GM18508 (cell line): ENCODE measurements at regions not wholly inside any gene's neighbourhood (a gene's known extent, or its start where the extent isn't known, plus 50 kb on each side); places are given as distances from the start of the nearest gene placed in this dataset.
"Not testable (repeated sequence)": the region's sequence is repeated elsewhere in the genome, so short reads cannot be mapped to it uniquely, and the experiment has no call there.

Experiments
- ATAC-seq: cut with Tn5 transposase; IDR thresholded peaks from one replicate; pipeline ENCODE4 v1.9.1; 2021; ENCODE audit warnings: moderate number of reproducible peaks; ENCODE audit not compliant: insufficient read depth, unreplicated experiment

DNA sequence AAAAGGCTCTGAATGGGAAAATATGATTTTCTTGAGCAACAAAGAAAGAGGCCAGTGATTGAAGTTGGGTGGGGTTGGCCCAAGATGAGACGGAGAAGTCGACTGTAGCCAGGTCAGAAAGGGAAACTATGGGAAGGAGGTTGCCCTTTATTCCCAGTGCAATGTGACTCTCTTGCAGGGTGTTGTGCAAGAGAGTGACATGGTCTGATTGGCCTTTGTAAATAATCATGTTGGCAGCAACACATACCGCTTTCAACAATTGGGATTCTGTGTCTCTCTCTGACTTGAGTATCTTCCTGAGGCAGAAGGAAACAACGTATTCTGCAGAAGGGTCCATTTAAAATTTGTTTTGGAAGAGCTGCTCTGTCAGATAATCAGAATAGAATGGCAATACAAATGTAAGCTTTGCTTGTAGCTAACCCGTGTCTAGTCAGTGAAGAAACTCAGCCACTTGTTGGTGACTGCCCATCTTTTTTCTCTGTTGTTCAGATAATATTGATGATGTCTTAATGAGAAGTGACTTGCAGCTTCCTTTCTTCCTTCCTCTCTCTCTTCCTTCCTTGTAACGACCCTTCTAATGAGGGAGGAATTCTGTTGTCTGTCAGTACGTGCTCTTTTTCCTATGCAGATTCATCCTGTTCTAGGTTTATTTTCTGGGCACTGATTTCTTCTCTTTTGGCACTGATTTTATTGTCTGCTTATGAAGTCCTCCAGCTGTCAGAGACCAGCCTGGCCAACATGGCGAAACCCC lies 311.0 kb upstream of the FAM98A start:
- no peak for ATAC-seq

DNA sequence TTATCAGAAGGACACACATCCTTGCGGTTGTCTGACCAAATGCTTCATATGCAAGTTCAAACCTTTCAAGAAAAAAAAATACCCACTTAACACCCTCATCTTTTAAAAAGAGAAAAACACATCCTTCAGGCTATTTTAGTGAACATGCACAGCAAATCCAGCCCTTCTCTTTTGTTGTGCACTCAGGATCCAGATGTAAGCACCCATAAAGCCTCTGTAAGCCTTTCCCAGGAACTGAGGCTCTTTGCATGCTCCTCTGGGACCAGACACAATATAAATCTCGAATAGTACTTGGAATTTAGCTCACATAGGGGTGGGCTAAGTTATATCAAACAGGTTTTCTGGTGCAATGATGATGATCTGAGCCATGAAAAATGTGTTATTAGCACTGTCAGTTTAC lies 308.8 kb upstream of the FAM98A start:
- ATAC-seq, result no peak

DNA sequence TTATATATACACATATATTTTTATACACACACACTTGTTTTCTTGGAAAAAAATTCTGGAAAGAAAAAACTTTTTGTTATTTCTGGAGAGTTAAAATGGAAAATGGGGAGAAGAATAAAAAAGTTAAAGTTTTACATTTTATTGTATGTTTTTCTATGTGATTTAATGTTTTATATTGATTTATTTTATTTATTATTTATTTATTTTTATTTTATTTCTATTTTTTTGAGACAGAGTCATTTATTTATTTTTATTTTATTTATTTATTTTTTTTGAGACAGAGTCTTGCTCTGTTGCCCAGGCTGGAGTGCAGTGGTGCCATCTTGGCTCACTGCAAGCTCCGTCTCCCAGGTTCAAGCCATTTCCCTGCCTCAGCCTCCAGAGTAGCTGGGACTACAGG lies 307.0 kb upstream of the FAM98A start:
- not testable (repeated sequence) for ATAC-seq

DNA sequence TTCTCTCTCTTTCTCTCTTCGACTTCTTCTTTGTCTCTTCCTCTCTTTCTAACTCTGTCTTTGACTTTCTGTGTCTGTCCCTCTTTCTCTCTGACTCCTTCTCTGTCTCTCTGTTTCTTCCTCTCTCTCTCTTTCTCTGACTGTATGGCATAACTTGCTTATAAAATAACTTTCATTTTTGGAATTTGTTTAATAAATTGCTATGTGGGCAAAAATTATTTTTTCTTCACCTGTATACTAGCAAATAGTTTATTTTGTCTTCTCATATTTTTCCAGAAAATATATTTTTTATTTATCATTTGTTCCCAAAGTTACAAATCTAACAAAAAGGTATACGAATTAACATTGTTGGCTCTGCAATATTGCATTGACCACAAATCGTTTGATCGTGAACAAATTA lies 305.7 kb upstream of the FAM98A start:
- no peak for ATAC-seq

DNA sequence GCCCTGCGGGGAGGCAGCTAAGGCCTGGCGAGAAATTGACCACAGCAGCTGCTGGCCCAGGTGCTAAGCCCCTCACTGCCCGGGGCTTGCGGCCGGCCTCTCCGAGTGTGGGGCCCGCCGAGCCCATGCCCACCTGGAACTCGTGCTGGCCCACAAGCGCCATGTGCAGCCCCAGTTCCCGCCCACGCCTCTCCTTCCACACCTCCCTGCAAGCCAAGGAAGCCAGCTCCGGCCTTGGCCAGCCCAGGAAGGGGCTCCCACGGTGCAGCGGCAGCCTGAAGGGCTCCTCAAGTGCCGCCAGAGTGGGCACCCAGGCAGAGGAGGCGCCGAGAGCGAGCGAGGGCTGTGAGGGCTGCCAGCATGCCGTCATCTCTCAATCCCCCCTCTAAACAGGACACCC lies 304.6 kb upstream of the FAM98A start:
- ATAC-seq, result no peak

DNA sequence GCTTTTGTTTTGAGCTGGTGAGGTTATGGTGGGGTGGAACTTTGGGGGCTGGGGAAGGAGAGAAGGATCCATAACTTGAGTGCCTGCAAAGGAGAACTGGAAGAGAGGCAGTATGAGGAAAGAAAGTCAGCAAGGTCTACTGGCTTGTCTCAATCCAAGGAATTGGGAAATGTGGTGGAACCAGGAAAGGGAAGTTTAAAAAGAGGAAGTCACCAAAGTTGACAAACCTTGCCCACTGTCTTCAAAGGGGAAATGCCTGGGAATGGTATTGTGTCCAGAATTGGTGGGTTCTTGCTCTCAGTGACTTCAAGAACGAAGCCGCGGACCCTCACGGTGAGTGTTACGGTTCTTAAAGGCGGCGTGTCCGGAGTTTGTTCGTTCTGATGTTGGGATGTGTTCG lies 304.1 kb upstream of the FAM98A start:
- ATAC-seq, result no peak

DNA sequence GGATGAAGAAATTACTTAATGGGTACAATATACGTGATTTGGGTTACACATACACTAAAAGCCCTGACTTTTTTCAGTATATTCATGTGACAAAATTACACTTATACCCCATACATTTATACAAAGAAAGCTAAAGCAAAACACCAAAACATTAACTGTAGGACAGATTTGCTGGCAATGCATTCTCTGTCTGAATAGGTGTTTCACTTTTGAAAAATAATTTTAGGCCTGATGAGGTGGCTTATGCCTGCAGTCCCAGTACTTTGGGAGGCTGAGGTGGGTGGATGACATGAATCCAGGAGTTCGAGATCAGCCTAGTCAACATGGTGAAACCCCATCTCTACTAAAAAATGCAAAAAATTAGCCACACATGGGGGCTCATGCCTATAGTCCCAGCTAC lies 301.5 kb upstream of the FAM98A start:
- ATAC-seq, result no peak

DNA sequence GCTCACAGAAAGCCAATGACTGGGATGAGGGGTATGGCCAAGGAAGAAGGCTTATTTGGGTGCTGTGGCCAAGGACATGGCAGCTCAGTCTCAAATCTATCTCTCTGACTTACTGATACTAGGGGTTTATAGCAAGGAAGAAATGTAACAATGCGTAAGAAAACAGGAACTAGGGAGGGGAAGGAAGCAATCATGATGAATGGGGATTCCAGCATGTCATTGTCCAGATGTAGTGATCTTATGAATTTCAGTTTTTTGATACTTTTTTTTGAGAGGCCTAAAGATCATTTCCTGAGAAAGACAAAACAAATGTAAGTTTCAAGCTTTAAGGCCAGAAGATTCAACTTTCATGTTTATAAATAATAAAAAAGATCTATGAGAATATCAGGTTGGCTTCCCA lies 298.6 kb upstream of the FAM98A start:
- no peak for ATAC-seq

DNA sequence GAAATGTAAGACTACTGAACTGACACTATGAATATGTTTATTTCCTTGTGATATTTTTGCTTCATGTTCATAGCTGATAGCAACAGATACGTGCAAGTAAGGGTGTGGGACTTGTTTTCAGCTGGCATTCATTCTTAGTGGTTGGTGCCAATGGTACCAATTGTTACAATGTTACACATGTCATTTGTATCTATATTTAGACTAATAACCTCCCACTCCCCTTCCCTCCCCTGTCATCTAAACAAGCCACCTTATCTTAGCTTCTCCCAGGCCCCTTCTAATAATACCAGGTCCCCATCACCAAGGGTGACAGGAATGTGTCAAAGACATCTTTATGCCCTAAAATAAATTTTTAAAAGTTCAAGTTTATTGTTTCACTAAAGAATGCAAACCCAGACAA lies 294.7 kb upstream of the FAM98A start:
- no peak for ATAC-seq

DNA sequence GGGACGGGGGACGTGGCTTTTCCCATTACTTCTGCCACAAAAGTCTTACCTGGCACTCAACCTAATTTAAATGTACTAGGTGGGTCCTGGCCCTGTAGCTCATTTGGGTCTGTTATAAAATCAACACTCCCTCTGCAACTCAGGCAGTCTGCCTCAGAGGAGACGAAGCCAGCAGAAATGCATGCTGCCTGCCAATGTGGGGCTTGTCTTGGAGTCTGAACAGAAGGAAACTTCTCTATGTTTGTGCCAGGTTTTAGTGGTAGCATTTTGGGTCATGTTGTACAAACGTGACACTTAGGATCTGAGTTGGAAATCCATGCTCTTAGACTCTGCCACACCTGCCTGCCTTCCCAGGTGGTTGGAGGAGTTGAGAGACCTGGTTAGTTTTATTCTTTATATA lies 292.5 kb upstream of the FAM98A start:
- no peak for ATAC-seq

DNA sequence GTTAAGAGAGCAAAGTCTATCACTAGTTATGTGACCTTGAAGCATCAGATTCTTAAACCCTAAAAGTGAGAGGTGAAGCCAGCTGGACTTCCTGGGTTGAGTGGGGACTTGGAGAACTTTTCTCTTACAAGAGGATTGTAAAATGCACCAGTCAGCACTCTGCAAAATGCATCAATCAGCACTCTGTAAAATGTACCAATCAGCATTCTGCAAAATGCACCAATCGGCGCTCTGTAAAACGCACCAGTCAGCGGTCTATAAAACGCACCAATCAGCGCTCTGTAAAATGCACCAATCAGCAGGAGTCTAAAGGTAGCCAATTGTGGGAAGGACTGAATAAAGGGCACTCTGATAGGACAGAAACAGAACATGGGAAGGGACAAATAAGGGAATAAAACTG lies 291.6 kb upstream of the FAM98A start:
- ATAC-seq, result no peak

DNA sequence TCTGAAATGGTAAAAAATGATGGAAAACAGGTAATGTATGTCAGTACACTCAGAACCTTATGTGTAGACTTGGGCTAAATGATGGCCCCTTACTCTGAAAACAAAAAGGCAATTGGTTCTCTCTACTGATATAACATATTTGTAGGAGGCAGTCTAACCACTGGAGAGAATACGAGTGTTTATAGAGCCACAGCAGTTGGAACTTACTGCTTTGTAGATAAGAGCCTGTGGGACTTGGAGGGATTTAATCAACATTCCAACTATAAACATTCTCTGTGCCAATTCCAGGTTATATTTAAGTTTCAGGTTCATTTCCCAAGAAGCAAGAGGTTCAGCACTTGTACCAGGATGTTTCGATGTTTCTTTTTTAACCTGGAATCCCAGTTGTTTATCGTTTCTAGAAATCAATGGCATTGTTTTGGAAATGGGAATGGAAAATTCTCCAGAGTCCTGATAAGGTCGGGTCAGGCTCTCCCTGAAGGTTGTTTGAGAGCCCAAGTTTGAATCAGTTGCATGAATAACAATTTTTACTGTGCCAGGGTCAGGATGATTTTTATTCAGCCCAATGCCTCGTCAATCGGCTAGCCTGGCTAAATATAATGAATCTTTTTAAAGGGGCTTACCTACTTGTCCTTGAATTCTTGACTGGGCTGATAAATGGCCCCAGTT lies 278.4 kb upstream of the FAM98A start:
- ATAC-seq, result no peak

DNA sequence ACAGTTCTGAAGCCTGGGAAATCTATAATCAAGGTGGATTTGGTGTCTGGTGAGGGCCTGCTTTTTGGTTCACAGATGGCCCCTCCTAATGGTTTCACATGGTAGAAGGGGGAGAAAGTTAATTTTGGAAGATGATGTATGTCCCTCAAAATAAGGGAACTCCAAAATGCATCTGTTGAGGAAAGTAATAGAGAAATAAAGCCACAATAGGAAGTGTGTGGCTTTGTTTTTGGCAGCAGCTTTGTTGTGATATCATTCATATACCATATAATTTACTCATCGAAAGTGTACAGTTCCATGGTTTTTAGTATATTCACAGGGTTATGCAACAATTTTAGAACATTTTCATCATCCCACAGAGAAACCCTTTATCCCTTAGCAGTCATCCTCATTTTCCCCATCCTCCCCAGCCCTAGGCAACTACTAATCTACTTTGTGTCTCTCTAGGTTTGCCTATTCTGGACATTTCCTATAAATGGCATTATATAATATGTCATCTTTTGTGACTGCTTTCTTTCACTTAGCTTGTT lies 274.0 kb upstream of the FAM98A start:
- no peak for ATAC-seq

DNA sequence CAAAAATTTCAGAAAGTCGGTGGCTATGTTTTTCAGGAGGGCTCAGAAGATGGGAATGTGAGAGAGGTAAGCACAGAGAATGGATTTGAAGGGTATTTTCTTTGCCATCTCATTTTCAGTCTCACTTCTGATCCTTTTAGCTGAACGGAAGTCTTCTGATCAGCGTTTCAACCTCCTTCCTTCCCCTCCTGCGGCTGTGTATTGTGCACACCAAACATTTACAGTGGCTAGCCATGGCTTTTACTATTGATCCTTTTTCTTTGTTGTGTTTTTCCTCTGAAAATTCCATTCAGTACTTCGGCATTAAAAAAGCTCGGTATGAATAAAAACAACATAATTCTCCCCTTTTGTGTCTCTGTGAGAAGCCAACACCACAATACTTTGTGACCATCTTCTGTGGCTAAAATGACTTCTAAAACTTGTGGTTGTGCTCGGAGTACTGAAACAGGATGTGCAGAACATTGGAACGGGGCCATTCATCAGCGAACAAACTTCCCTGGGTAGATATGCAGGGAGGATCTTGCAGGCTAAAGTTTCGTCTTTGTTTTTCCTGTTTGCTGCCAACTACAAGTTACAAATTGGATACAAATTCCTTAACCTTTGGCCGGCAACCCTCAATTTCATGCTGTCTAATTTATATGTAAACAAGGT lies 260.8 kb upstream of the FAM98A start:
- no peak for ATAC-seq

DNA sequence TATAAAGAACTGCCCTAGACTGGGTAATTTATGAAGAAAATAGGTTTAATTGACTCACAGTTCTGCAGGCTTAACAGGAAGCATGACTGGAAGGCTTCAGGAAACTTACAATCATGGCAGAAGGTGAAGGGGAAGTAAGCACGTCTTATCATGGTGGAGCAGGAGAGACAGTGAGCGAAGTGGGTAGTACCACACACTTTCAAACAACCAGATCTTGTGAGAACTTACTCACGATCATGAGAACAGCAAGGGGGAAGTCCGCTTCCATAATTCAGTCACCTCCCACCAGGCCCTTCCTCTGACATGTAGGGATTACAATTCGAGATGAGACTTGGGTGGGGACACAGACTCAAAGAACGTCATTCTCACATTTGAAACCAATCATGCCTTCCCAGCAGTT lies 260.1 kb upstream of the FAM98A start:
- ATAC-seq, result no peak

DNA sequence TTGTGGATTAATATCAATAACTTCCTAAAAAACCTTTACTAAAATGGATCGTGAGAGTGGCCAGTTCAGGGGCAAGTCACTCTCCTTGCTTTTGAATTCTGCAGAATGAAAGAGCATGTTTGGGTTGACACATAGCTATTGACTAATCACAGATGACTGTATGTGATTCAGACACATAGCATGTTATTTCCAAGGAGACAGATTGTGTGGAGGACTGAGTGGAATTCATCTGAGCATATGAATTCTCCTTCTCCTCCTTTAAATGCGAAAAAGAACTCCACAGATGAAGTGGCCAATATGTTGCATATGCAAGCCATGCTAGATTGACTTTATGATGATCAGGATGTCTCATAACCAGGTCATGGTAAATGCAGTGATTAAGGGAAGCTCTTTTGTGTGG lies 249.4 kb upstream of the FAM98A start:
- ATAC-seq, result no peak

DNA sequence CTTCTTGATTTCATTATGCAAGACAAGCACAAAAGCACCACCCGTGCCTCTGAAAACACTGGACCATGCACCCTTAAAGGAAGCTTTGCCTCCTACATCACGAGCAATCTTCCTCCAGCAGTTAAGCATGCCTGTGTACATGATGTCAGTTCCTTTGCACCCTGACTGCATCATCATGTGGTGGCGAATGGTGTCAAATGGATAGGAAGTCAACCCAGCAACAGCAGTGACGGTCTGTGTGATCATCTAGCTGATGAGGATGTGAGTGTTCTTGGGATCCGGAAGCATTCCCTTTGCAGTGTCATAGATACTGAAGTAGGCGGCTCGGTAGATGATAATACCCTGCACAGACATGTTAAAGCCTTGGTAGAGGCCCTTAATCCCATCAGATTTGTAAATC lies 240.7 kb upstream of the FAM98A start:
- no peak for ATAC-seq

DNA sequence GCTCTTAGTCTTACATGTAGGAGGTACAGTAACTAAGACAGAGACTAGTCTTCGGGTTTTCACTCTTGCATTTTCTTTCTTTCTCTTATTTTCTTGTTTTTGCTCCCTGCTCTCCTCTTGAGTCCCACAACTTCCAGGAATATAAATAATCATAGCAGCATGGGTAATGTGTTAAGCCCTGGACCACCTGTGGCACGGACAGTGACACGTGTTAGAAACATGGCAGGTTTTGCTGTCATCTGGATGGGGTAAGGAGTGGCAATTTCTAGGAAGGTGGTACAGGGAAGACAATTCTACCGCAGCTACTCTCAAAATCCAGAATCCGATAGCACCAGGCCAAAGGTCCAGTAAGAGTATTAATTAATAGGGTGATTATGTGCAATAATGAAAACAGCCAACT lies 237.5 kb upstream of the FAM98A start:
- ATAC-seq, result no peak

DNA sequence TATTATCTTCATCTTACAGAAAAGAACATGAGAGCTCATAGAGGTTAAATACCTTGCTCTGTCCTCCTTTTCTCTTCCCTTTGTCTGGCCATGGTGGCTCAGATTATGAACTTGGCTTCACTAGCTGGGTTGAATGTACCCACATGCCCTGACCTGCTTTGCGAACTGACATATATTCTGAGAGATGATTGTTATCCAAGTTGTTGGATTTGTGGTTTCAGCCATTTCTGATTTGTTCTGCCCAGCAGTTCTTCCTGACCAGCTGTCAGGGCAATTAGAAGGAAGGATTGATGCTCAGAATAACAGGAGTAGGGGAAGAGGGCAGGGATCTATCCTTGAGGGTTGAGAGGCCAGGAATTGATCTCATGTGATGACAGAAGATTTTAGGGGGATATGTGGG lies 236.8 kb upstream of the FAM98A start:
- no peak for ATAC-seq

DNA sequence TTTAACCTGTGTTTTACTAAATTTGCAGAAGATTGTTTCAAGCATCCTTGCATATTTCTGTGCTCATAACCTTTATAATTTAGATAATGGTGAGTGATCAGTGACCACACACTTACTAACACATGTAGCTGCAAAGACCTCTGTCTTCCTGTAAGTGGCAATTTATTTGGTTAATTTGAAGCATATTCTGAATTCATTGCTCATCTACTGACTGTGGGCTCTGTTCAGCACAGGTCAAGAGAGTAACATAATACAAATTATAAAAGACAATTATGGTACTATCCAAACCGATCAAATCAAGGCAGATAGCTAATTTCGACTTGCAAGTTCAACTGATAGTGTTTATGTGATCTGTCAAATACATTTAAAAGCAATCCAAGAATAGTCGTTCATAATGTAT lies 223.9 kb upstream of the FAM98A start:
- ATAC-seq, result no peak

DNA sequence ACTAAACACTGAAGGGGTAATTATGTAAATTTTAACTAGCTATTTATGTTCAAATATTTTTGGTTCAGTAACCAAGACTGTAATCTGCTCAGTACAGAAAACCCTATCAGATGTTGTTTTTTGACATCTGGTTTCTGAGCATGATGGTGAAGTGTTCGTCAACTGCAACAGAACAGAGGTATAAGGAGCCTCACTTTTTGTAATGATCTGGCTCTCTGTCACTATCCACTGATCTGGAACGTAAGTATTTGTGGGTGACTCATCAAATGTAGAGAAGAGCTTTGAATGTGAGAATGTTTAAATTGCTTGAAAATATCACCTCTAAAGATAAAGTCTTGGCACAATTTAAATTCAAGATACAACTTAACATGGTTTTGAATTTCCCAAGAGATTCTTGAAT lies 213.6 kb upstream of the FAM98A start:
- no peak for ATAC-seq
